Tibial artery (tissue), 4 donors: ENCODE measurements at regions not wholly inside any gene's neighbourhood (a gene's known extent, or its start where the extent isn't known, plus 50 kb on each side); places are given as distances from the start of the nearest gene placed in this dataset.

ENCODE experiments used
- DNase-seq, 2 donors: peaks; one replicate each; pipeline ENCODE4 v3.0.0-alpha.2; 2019
- H3K27ac ChIP-seq, 2 donors: fragments of 200-600 bp; sonication (generic) in 1 of 2; 1 replicate in 1 of 2; 2 replicates in 1 of 2; pipeline ENCODE4 v1.5.1; 2018 to 2019; ENCODE audit warnings: mild to moderate bottlenecking in 1 of 2
- H3K27me3 ChIP-seq, 2 donors: fragments of 200-600 bp; sonication (generic) in 1 of 2; one replicate each; pipeline versions ENCODE4 v1.5.1 to v1.6.0; 2016 to 2019
- H3K36me3 ChIP-seq, 3 donors: fragments of 200-600 bp; sonication (generic) in 2 of 3; one replicate each; pipeline ENCODE4 v1.5.1; 2016 to 2019; ENCODE audit warnings: mild to moderate bottlenecking in 2 of 3
- H3K4me1 ChIP-seq, 4 donors: fragments of 200-600 bp; sonication (generic) in 2 of 4; 1 replicate in 3 of 4; 2 replicates in 1 of 4; pipeline ENCODE4 v1.5.1; 2016 to 2019
- H3K4me3 ChIP-seq, 2 donors: fragments of 200-600 bp; sonication (generic) in 1 of 2; 1 replicate in 1 of 2; 2 replicates in 1 of 2; pipeline ENCODE4 v1.5.1; 2018 to 2019; ENCODE audit warnings: mild to moderate bottlenecking in 2 of 2
- H3K9me3 ChIP-seq, 3 donors: fragments of 200-600 bp; sonication (generic) in 1 of 3; one replicate each; pipeline ENCODE4 v1.5.1; 2016 to 2019
- intact Hi-C: fragments of 100-400 bp; cut with DNase I; formaldehyde crosslinking; loops from one replicate; pipeline ENCODE4 v1.15.0; 2023; ENCODE audit warnings: low total_unique reads
- TF ChIP-seq, protein P1 (sequence below), 2 experiments: fragments of 200-600 bp in 1 of 2; fragments of 450-650 bp in 1 of 2; IDR thresholded peaks; one replicate each; pipeline ENCODE4 v1.5.1; 2017 to 2019; ENCODE audit warnings: antibody characterized with exemption in 2 of 2, mild to moderate bottlenecking in 1 of 2, moderate library complexity in 1 of 2

GRCh38 chr15:46576646-46577395 is 942.0 kb downstream of the SQOR start:
- Histone ChIP-seq H3K36me3 (no peaks in the 10 kb centered on the region), H3K27me3 (no peaks in the 10 kb centered on the region), H3K27ac (no peak overlapping the region), H3K4me1 (peaks cover 0 to 9% (median 0%) of the 10 kb centered on the region in 4 donors), H3K4me3 (no peak overlapping the region), H3K9me3 (no peaks in the 10 kb centered on the region)
- intact Hi-C loops: no loop called here
- DNase-seq: no peak
- TF ChIP-seq, protein P1, sequence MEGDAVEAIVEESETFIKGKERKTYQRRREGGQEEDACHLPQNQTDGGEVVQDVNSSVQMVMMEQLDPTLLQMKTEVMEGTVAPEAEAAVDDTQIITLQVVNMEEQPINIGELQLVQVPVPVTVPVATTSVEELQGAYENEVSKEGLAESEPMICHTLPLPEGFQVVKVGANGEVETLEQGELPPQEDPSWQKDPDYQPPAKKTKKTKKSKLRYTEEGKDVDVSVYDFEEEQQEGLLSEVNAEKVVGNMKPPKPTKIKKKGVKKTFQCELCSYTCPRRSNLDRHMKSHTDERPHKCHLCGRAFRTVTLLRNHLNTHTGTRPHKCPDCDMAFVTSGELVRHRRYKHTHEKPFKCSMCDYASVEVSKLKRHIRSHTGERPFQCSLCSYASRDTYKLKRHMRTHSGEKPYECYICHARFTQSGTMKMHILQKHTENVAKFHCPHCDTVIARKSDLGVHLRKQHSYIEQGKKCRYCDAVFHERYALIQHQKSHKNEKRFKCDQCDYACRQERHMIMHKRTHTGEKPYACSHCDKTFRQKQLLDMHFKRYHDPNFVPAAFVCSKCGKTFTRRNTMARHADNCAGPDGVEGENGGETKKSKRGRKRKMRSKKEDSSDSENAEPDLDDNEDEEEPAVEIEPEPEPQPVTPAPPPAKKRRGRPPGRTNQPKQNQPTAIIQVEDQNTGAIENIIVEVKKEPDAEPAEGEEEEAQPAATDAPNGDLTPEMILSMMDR (IDR thresholded peaks at IDR 0.05): no peak

DNA sequence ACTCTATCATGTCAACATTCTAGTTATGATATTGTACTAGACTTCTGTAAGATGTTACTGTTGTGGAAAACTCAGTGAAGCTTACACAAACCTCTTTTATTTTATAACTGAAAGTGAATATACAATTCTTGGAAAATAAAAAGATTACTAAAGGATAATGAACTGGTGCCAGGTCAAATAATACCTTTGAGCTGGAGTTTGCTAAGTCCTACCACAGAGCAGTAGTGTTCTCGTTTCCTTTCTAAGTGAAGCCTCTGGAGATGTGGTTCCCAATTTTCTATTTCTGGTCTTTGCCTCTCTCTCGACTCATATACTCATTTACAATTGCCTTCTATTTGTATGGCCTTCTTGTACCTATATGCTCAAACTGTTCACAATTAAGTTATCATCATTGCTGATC is 942.9 kb downstream of the SQOR start:
- TF ChIP-seq, protein P1 (IDR thresholded peaks at IDR 0.05): no peak
- no peak overlapping the region for H3K27ac ChIP-seq
- no peaks in the 10 kb centered on the region for H3K9me3 ChIP-seq
- peaks cover 0 to 9% (median 0%) of the 10 kb centered on the region in 4 donors for H3K4me1 ChIP-seq
- H3K27me3 ChIP-seq: no peaks in the 10 kb centered on the region
- no peak overlapping the region for H3K4me3 ChIP-seq
- no peaks in the 10 kb centered on the region for H3K36me3 ChIP-seq
- DNase-seq: no peak
- intact Hi-C loops: no loop called here

DNA sequence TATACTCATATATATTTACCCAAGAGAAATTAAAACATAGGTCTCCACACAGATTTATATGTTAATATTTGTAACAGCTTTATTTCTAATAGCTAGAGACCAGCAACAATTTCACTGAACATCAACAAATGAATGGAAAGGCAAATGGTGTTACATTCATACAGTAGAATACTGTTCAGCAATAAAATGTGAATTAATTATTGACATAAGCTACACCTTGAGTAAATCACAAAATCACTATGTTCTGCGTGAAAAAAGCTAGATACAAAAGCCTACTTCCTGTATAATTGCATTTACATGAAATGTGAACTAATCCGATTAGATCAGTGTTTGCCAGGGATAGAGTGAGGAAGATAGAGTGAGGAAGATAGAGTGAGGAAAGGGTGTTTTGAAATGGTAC is 945.7 kb downstream of the SQOR start:
- peaks cover 0 to 9% (median 0%) of the 10 kb centered on the region in 4 donors for H3K4me1 ChIP-seq
- TF ChIP-seq, protein P1 (IDR thresholded peaks at IDR 0.05): no peak

DNA sequence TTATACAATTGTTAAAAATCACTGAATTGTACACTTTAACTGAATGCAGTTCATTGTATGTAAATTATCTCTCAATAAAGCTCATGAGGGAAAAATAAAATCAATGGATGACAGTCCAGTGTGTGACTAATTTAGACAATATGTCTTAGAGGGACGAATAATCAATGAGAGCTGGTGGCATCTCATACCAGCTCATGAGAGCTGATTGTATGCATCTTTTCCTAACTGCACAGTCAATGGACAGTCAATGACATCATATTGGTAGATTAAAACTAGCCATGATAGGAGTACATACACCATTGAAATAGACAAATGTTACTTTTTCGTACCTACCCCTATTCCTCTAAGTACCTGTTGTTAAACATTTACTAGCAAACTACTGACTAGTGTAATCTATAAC is 946.1 kb downstream of the SQOR start:
- no peak for DNase-seq
- no peaks in the 10 kb centered on the region for H3K36me3 ChIP-seq
- peaks cover 0 to 9% (median 0%) of the 10 kb centered on the region in 4 donors for H3K4me1 ChIP-seq
- no peaks in the 10 kb centered on the region for H3K27me3 ChIP-seq
- H3K27ac ChIP-seq: no peak overlapping the region
- H3K9me3 ChIP-seq: no peaks in the 10 kb centered on the region
- TF ChIP-seq, protein P1 (IDR thresholded peaks at IDR 0.05): no peak
- intact Hi-C loops: no loop called here
- no peak overlapping the region for H3K4me3 ChIP-seq

More for the DNA sequence above, 945.7 kb downstream of the SQOR start:
- intact Hi-C loops: no loop called here
- Histone ChIP-seq H3K27me3 (no peaks in the 10 kb centered on the region), H3K9me3 (no peaks in the 10 kb centered on the region), H3K27ac (no peak overlapping the region), H3K4me3 (no peak overlapping the region), H3K36me3 (no peaks in the 10 kb centered on the region)
- no peak for DNase-seq

- intact Hi-C loops: no loop called here
- H3K9me3 ChIP-seq: no peaks in the 10 kb centered on the region
- no peak overlapping the region for H3K4me3 ChIP-seq
- no peaks in the 10 kb centered on the region for H3K4me1 ChIP-seq
- H3K27ac ChIP-seq: no peak overlapping the region
- TF ChIP-seq, protein P1 (IDR thresholded peaks at IDR 0.05): no peak
- no peak for DNase-seq
- H3K36me3 ChIP-seq: no peaks in the 10 kb centered on the region
- H3K27me3 ChIP-seq: no peaks in the 10 kb centered on the region
Observed at GRCh38 chr15:46589088-46589487, 954.3 kb downstream of the SQOR start.
